Thyroid gland (tissue), 4 donors: ENCODE measurements at regions not wholly inside any gene's neighbourhood (a gene's known extent, or its start where the extent isn't known, plus 50 kb on each side); places are given as distances from the start of the nearest gene placed in this dataset.

Experiments
- POLR2A ChIP-seq, 2 donors: fragments of 450-650 bp; IDR thresholded peaks; one replicate each; pipeline ENCODE4 v1.6.1; 2017; ENCODE audit warnings: antibody characterized with exemption in 2 of 2, mild to moderate bottlenecking in 2 of 2, moderate library complexity in 1 of 2
- TF ChIP-seq, protein P1 (sequence below), 6 experiments: fragments of 200-600 bp in 3 of 6; fragments of 450-650 bp in 3 of 6; sonication (generic) in 3 of 6; IDR thresholded peaks; one replicate each; pipeline ENCODE4 v1.5.1; 2016 to 2019; ENCODE audit warnings: antibody characterized with exemption in 6 of 6, mild to moderate bottlenecking in 2 of 6, inconsistent platforms in 1 of 6, moderate library complexity in 1 of 6

- TF ChIP-seq, protein P1, sequence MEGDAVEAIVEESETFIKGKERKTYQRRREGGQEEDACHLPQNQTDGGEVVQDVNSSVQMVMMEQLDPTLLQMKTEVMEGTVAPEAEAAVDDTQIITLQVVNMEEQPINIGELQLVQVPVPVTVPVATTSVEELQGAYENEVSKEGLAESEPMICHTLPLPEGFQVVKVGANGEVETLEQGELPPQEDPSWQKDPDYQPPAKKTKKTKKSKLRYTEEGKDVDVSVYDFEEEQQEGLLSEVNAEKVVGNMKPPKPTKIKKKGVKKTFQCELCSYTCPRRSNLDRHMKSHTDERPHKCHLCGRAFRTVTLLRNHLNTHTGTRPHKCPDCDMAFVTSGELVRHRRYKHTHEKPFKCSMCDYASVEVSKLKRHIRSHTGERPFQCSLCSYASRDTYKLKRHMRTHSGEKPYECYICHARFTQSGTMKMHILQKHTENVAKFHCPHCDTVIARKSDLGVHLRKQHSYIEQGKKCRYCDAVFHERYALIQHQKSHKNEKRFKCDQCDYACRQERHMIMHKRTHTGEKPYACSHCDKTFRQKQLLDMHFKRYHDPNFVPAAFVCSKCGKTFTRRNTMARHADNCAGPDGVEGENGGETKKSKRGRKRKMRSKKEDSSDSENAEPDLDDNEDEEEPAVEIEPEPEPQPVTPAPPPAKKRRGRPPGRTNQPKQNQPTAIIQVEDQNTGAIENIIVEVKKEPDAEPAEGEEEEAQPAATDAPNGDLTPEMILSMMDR (IDR thresholded peaks at IDR 0.05) = no peak
- TF ChIP-seq POLR2A (IDR thresholded peaks at IDR 0.05) = no peak
Measured at GRCh38 chr13:73825143-73825542, 309.1 kb downstream of the KLF12 start.
